Left cardiac atrium (tissue), 4 donors: ENCODE measurements at regions not wholly inside any gene's neighbourhood (a gene's known extent, or its start where the extent isn't known, plus 50 kb on each side); places are given as distances from the start of the nearest gene placed in this dataset.

Experiments
- ATAC-seq, 2 donors: fragments of 200-7000 bp; cut with Tn5 transposase; one replicate each; pipeline ENCODE4 v1.9.1; 2020; ENCODE audit warnings: mild to moderate bottlenecking in 2 of 2, moderate library complexity in 2 of 2
- DNase-seq: peaks from one replicate; pipeline ENCODE4 v3.0.0-alpha.2; 2020
- intact Hi-C, 2 donors: fragments of 100-400 bp; cut with DNase I; formaldehyde crosslinking; loops; one replicate each; pipeline versions ENCODE4 v1.14.1 to v1.15.1; 2022 to 2023
- donor health status: DM: no; HTN: yes; CAD: no.
- donor health status: DM: no; HTN: yes; CAD: no; lungs with severe emphysema.
- donor health status: DM: yes; HTN: yes; CAD: no.
- donor health status: Dilated cardiomyopathy.

DNA sequence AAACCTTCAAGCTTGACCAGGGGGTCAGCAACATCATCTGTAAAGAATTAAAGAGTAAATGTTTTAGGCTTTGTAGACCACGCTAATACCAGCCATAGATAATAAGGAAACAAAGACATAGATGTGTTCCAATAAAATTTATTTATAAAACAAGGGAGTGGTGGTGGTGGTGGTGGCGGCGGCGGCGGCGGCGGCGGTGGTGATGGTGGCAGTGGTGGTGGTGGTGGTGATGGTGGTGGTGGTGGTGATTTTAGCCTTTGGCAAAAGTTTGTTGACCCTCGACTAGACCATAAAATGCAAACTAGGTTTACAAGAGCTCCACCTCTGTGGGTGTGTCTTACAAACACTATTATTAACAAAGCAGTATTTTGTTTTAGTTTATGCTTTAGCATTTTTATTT, 222.3 kb upstream of the SPOCK3 start:
- intact Hi-C loops, result no loop called here
- ATAC-seq, result no peak

DNA sequence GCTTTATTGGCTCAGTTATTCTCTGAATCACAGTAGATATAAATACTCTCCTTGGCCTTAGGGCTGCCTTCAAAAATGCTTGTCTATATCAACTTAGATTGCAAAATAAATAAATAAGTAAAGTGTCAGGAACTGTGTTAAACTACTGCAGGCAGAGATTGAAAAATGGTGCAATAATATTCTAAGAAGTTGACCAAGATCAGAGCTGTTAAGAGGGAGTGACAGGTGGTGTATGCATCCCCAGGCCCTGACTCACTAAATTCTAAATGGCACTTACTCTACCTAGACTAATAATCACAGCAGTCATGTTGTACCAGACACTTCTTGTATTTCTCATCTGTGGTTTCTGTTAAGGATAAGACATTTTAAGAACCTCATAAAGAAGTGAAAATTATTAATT, 235.1 kb upstream of the SPOCK3 start:
- intact Hi-C loops, result no loop called here
- ATAC-seq, result no peak
- no peak for DNase-seq

More for the DNA sequence above, 222.3 kb upstream of the SPOCK3 start:
- no peak for DNase-seq

DNA sequence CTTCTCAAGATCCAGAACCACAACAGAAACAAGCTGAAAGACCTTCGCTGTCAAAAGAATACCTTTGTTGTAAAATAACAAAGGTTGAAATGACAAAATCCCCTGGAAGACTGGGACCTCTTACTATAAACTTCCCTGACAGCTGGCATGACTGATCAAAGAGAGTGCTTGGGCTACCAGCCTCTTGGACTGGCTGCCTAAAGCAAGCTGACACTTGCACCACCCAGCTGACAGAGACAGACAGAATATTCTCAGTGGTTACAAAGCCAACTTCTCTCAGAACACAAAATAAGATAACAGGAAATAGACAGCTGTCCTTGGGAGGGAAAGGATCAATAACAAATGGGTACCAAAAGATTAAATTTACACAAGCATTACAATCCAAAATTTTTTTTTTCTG, 241.7 kb upstream of the SPOCK3 start:
- ATAC-seq (no peak), DNase-seq (no peak)
- intact Hi-C loops, result no loop called here

DNA sequence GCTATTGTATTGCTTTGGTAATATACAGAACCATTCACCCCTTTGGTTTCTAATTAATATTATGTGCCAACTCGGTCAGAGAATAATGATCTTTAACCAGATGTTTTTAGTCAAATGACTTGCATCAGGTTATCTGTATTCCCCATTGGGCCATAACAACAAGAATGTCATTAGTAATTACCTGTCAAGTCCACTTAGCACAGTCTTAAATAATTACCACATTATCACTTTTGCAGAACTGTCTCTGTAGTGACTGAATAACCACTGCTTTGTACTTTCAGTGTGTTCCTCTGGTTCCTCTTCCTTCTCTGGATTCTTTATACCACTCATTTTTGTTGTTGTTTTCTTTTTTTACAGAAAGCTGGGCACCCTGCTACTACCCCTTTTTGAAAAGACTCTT, 257.7 kb upstream of the SPOCK3 start:
- no peak for DNase-seq
- intact Hi-C loops, result no loop called here
- no peak for ATAC-seq

DNA sequence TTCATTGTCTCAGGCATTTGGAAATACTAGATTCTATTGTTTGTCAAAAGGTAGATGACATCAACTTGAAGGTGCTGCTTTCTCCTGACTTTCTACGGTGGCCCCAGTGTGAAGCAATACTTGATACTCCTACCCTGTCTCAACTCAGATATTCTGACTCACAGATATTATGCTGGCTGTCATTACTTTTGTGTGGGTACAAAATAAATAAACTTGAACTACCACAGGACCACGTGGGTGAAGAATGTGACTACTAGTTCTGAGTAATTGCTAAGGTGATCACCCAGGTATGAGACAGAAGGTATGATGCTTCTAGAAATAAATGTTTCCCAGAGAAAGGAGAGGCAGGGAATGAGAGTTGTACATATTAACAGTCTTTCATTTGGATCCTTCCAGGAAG, 275.3 kb upstream of the SPOCK3 start:
- ATAC-seq (no peak), DNase-seq (no peak)
- intact Hi-C loops, result no loop called here

DNA sequence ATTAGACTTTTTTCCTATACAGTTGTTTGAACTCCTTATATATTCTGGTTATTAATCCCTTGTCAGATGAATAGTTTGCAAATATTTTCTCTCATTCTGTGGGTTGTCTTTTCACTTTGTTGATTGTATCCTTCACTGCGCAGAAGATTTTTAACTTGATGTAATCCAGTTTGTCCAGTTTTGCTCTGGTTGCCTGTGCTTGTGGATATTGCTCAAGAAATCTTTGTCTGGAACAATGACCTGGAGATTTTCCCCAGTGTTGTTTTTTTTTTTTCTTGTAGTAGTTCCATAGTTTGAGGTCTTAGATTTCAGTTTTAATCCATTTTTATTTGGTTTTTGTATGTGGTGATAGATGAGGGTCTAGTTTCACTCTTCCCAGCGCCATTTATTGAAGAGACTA, 289.8 kb upstream of the SPOCK3 start:
- ATAC-seq (no peak), DNase-seq (no peak)
- intact Hi-C loops, result no loop called here

DNA sequence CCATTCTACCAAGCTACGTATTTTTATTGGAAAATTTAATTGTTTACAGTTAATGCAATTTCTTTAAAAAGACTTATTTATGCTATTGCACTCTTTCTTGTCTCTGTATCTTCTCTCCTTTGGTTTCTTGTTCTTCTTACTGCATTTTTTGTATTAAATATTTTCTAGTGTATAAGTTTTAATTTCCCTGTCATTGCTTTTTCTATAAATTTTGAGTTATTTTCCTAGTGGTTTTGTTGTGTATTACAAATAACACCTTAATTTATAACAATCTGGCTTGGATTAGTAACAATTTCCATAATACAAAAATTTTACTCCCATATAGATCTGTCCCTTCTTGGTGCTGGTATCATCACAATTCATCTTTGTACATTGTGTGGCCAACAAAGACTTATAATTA, 303.5 kb upstream of the SPOCK3 start:
- intact Hi-C loops, result no loop called here
- no peak for ATAC-seq

DNA sequence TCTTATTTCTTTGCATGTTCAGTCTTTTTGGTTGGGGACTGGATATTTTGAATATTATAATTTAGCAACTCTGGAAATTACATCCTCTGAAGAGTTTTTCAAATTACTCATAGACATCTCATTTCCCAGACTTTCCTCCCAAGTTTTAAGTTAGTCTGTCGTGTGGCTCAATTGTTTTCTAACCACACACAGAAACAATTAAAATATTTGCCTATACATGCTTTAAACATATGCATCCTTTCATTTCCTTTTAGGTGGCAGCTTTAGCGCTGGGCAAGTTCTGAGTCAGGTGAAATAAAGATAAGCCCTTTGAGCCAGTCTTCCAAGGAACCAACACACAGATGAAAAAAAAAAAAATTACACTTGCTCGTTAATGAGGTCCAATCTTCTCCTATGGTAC, 307.0 kb upstream of the SPOCK3 start:
- intact Hi-C loops, result no loop called here

More for the DNA sequence above, 303.5 kb upstream of the SPOCK3 start:
- DNase-seq, result no peak

DNA sequence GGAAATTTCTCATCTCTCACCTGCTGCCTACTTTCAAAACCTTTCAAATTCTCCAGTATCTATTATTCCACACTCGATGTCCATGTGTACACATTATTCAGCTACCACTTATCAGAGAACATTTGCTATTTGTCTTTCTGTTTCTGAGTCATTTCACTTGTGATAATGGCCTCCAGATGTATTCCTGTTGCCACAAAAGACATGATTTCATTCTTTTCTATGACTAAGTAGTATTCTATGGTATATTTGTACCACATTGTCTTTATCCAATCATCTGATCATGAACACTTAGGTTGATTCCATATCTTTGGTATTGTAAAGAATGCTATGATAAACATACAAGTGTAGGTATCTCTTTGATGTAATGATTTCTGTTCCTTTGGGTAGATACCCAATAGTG, 310.1 kb upstream of the SPOCK3 start:
- intact Hi-C loops, result no loop called here
- ATAC-seq, result no peak
- DNase-seq, result no peak

More for the DNA sequence above, 307.0 kb upstream of the SPOCK3 start:
- DNase-seq, result no peak
- no peak for ATAC-seq

DNA sequence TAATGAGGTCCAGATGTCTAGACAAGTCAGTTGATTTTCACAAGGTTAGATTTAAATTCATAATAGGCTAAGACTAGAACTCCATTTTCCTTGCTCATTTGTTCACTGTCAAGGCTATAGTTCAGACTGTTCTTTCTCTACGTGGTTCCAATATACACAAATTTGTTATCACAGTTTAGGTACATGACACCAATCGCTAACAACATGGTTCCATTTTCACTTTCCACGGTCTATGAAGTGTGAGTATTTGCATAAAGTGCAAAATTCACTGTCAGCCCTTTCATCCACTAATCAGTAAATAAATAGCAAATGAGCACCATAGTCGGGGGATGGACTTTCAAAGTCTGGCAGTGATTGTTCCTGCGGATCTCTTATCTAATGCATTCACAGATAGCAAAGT, 315.7 kb upstream of the SPOCK3 start:
- ATAC-seq (no peak), DNase-seq (no peak)
- intact Hi-C loops, result no loop called here

DNA sequence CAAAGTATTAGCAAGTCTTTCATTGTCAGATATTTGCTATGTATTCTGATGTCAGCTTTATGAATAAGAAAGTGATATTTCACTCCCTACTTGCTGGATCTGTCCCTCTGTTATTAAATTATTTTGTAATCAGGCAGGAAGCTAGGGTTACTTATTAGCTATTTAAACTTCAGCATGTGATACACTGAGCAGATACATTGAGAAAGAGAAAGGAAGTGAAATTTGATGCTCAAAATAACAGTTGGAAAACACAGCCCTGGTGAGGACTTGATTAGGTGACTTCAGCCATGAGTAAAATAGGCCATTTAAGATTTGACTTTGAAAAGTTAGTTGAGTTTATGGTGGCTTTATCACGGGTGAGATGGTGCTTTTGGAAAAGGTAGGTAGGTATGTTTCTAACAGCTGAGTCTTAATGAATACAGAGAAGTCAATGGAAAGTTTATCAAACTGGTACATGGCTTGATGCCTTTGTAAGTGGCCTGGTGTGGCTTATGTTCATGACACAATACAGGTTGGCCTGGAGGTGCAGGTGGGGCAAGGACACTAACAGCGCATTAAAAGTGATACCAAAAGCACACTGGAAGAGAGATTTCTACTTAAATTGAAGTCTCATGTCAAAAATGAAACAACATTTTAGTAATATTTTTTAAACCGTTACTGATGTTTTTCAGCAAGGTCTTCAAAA, 321.2 kb upstream of the SPOCK3 start:
- intact Hi-C loops, result no loop called here
- DNase-seq, result no peak
- ATAC-seq, result no peak

DNA sequence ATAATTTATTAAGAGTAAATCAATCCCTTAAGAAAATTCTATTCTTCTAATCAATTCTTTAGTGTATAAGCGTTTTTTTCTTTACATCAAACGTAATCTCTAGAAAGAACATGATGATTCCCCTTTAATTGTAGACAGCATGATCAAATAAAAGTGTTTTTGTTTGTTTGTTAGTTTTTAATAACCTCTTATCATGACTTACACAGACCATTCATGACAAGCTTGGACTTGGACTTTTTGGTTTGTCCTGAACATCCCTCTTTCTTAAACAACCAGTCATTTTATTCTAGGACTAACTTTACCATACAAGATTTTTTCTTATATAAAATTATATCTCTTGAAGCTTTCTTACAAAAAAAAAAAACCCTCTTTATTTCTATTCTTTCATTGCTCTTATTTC, 344.6 kb upstream of the SPOCK3 start:
- ATAC-seq, result no peak
- intact Hi-C loops, result no loop called here
- DNase-seq, result no peak

DNA sequence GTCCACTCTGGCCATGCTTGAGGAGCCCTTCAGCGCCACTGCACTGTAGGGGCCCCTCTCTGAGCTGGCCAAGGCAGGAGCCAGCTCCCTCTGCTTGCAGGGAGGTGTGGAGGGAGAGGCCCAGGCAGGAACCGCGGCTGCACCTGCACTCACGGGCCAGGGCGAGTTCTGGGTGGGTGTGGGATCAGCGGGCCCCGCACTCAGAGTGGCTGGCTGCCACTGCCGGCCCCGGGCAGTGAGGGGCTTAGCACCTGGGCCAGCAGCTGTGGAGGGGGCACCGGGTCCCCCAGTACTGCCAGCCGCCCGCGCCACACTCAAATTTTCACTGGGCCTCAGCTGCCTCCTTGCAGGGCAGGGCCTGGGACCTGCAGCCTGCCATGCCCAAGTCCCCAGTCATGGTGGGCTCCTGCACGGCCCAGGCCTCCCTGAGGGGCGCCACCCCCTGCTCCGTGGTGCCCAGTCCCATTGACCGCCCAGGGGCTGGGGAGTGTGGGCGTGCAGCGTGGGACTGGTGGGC, 347.2 kb upstream of the SPOCK3 start:
- DNase-seq, result no peak
- ATAC-seq, result no peak
- intact Hi-C loops, result no loop called here

DNA sequence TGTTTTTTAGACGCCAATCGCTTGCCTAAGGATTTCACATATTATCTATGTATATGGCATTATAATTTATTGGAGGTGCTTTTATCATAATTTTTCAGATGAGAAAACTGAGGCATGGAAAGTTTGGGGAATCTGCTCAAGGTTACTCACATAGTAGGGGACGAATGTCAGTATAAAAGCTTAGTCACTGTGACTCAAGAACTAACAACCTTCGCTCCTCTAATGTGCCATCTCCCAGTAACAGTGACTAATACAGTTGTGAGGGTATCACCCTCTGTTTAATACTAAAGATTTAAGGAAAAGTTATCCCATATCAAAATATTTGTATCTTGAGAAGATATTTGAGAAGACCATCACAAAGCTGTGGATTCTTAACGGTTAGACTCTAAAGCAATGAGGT, 353.1 kb upstream of the SPOCK3 start:
- intact Hi-C loops, result no loop called here
- DNase-seq (no peak), ATAC-seq (no peak)

DNA sequence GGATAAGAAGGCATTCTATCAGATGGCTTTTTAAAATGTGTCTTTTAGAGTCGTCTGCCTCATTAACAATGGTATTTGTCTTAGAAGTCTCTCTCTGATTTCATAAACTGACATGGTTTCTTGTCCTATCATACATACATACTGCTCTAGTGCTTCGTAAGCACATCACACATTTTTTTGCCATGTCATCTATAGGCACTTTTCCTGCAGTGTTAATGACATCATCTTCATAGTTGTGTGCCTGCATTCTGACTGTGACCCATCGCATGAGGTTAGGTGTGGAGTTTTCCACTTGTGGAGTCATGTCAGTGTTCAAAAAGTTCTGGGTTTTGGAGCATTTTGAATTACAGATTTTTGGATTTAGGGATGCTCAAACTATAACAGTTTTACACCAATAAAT, 361.6 kb upstream of the SPOCK3 start:
- no peak for ATAC-seq
- intact Hi-C loops, result no loop called here
- no peak for DNase-seq

DNA sequence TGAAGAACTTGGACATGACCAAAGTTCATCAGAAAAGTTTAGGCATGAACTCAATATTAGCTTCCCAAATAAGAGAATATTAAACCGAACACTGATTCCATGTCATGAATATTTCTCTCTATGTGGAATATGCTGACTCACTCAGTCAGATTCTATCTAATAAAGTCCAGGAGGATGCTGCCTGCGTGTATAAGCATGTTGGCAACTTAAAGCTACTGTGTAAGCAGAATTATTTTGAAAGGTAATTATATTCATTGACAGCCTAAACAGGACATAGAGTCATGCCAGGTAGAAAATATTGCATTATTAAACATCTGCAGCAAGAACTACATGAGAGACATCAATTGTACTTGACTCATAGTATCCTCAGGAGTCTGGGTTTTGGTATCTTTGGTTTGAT, 367.9 kb upstream of the SPOCK3 start:
- intact Hi-C loops, result no loop called here
- DNase-seq (no peak), ATAC-seq (no peak)

DNA sequence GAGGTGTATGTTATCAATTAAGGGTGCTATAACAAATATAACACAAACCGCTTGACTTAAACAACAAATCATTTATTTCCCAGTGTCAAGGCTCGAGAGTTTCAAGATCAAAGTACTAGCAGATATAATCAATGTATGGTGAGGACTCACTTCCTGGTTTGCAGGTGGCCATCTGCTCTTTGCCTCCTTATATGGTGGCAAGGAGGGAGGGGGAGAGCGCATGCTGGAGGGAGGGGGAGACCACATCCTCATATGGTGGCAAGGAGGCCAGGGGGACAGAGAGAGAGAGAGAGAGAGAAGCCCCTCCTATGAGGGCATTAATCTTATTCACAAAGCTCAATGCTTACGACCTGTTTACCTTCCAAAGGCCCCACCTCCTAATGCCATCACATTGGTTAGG, 372.3 kb upstream of the SPOCK3 start:
- ATAC-seq, result no peak
- intact Hi-C loops, result no loop called here
- DNase-seq, result no peak

DNA sequence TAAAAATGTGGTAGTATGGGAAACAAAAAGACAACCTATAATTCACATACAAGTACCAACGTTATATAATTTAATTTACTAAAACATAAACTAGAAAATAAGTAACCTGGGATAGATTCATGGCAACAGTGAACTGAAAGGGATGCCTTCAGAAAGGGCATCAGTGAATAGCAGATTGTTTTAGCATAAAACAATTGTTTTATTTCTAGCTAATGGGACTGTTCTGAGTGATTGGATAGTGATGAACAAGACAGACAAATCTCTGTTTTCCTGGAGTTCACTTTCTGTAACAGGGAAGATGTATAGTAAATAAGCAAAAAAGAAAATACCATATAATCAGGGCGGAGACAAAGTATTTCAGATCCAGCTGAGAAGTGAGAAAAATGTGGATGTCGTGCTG, 379.1 kb upstream of the SPOCK3 start:
- no peak for DNase-seq
- intact Hi-C loops, result no loop called here
- no peak for ATAC-seq

DNA sequence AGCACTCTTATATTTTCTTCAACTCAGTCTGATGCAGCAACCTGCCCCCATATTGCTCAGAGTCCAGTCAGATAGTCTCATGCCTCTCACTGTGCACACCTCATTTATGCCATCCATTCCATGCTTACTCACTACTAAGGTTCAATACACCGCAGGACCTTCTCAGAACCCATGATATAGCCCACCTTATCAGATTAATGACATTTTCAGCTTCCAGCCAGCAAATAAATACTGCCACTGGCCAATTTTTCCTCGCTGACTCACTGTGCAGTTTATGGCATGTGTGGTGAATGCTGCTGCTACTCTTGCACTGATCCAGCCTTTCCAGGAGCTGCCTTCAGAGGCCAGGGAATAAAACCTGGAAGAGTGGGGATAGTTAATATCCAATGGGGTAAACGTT, 380.6 kb upstream of the SPOCK3 start:
- ATAC-seq (no peak), DNase-seq (no peak)
- intact Hi-C loops, result no loop called here

DNA sequence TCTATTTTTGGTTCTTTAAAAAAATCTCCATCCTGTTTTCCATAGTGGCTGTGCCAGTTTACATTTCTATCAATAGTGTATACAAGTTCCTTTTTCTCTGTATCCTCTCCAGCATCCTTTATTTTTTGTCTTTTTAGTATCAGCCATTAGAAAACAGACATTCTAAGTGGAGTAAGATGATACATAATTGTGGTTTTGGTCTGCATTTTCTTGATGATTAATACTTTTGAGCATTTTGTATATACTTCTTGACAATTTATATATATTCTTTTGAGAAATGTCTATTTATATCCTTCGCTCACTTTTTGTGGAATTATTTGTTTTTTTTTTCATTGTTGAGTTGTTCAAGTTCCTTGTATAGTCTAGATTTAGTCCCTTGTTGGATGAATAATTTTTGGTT, 382.2 kb upstream of the SPOCK3 start:
- intact Hi-C loops, result no loop called here
- ATAC-seq, result no peak
- DNase-seq, result no peak

DNA sequence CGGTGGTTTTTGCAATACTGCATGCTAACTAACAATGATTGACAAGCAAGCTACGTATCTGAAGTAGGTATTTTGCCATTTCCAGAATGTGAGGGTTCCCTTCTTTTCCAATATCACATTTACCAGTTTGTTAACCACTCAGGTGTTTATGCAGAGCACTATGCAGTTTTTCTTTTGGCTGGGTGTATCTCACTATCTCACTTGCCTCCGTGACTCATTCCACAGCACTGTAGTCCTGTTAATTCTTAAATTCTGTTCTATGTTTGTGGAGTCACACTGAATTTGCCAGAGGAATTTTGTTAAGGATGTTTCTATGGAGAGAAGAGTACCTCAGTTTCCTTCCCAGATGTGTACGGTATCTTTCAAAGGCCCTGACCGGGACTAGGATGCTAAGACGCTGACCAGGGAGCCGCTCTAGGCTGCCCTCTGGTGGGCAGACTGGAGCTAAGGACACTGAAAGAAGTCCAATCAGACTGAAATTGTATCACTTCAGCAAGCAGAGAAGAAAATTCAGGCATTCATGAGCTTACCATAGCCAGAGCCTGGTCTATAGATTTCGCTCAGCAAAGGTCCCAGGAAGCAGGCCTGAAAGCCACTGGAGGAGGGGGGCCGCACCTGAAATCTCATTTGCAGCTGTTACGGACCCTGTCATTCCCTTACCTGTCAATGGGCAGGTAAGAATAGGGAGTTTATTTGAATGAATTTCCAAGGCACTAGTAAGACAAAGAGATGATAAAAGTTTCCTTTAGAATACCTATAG, 388.4 kb upstream of the SPOCK3 start:
- DNase-seq, result peak; percentile 29
- ATAC-seq, result peak in 1 of 2 donors; percentile 44
- intact Hi-C loops, result no loop called here
